Fibroblast of lung (primary cell): ENCODE measurements at regions not wholly inside any gene's neighbourhood (a gene's known extent, or its start where the extent isn't known, plus 50 kb on each side); places are given as distances from the start of the nearest gene placed in this dataset.

Experiments
- EZH2 ChIP-seq: IDR thresholded peaks from 2 replicates; pipeline ENCODE4 v1.5.1; 2012; ENCODE audit warnings: low read length, control low read depth, mild to moderate bottlenecking; ENCODE audit errors: missing control alignments
- TF ChIP-seq, protein P1 (sequence below), 2 donors: IDR thresholded peaks in 1 of 2; conservative IDR thresholded peaks in 1 of 2; 1 replicate in 1 of 2; 2 replicates in 1 of 2; pipeline ENCODE4 v1.5.1; 2011 to 2012; ENCODE audit warnings: low read length in 2 of 2, control low read depth in 1 of 2, inconsistent platforms in 1 of 2, low read depth in 1 of 2, mild to moderate bottlenecking in 1 of 2

DNA sequence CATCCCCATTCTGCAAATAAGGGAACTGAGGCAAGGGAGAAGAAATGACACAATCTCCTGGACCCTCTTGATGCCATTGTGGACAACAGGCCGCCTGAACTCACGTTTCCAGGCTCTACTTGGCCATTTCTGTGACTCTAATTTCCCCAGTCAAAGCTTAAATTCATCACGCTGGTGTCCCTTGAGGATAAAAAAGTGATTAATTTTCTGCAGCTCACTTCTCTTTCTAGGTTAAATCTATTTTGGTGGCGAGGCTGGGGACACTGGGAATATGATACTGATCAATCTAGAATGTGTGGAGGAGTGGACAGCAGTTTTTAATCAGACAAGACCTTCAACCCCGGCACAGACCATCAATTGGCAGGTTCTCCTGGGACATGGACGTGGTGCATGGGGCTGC lies 168.2 kb upstream of the SULF2 start:
- TF ChIP-seq, protein P1, sequence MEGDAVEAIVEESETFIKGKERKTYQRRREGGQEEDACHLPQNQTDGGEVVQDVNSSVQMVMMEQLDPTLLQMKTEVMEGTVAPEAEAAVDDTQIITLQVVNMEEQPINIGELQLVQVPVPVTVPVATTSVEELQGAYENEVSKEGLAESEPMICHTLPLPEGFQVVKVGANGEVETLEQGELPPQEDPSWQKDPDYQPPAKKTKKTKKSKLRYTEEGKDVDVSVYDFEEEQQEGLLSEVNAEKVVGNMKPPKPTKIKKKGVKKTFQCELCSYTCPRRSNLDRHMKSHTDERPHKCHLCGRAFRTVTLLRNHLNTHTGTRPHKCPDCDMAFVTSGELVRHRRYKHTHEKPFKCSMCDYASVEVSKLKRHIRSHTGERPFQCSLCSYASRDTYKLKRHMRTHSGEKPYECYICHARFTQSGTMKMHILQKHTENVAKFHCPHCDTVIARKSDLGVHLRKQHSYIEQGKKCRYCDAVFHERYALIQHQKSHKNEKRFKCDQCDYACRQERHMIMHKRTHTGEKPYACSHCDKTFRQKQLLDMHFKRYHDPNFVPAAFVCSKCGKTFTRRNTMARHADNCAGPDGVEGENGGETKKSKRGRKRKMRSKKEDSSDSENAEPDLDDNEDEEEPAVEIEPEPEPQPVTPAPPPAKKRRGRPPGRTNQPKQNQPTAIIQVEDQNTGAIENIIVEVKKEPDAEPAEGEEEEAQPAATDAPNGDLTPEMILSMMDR (conservative IDR thresholded peaks at IDR 0.05 in 1 of 2, IDR thresholded peaks at IDR 0.05 in 1 of 2; ENCODE audit: low read depth in 1 of 2, low read length in 2 of 2) = no peak
- no peak for TF ChIP-seq EZH2
